ENCODE measurements at regions not wholly inside any gene's neighbourhood (a gene's known extent, or its start where the extent isn't known, plus 50 kb on each side); places are given as distances from the start of the nearest gene placed in this dataset.
"Not testable (repeated sequence)": the region's sequence is repeated elsewhere in the genome, so short reads cannot be mapped to it uniquely, and the experiment has no call there.

DNA sequence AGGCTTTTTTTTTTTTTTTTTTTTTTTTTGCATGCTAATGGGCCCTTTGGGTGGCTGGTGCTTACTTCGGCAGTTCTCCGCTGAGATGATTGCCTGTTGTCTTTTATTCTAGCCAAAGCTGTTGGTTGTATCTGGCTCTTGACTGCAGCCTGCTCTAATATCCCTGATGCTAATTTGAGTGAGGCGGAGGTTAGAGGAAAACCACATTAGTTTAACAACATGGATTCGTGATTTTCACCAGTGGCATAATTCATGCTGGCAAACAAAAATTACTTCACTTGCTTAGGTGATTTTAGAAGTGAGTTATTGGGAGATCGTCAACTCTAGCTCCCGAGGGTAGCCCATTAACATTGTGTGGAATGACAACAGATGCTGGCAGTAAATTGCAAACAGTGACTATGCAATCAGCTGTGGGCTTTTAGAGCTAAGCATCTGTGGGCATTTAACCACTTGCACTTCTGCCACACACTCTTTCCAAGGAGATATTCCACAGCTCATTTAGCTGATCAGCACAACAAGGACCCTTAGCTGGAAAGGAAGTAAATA, 97.6 kb upstream of the ZDHHC17 start:
- no peak for DNase-seq

DNA sequence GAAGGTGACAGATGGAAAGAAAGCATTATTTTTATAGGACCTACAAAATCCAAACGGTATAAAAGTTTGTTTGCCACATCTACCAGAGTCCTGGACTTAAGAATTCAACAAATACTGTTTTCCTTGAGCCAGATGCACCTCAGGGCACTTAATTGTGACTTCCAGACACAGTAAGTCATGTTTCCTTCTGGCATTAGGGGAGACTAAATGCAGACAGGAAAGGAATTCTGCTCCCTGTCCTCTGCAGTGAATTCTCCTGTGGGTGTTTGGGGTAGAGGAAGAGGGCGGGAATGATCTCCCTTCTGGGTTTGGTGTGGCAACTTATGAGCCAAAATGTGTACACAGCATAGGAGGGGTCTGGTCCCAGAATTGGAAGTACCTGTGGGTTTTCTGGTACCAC, 93.9 kb upstream of the ZDHHC17 start:
- no peak for DNase-seq

DNA sequence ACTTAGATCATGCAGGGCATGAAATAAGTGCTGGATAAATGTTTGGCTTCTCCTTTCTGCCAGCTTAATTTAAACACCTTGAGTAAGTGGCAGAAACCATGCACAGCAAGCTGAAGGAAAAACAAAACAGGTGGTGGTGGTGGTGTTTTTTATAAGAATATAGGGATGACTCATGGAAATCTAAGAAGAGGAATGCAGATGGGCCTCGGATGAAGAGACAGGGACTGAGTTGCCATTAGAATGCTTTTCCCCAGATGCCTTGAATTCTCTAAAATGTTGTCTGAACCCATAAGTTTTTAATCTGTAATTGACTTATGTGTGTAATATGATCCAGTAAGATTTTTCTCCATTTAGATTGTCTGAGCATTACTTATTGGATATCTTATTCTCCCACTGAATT, 93.1 kb upstream of the ZDHHC17 start:
- no peak for DNase-seq

DNA sequence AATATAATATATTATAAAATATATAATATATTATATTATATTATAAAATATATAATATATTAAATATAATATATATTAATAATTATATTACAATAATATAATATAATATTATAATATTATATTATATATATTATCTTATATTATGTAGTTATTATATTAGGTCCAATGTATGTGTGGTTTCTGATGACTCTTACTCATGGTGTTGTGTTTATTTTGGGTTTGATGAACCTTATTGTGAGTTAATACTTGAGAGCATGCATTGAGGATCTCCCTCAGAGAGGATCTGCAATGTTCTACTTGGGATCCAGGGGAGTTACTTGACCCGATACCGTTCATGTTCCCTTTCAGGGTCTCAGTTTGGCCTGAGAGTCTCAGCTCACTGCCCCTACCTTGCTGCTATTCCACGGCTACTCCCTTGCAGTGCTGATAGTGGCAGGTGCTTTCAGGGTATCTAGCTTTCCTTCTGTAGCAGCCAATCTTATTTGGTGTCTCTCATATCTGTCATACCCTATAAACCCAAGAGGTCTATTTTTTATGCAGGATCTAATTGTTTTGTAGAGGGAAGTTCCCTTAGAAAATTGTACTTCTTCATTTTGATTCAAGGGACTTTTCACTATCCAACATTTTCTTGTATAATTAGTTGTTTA, 89.1 kb upstream of the ZDHHC17 start:
- no peak for DNase-seq

DNA sequence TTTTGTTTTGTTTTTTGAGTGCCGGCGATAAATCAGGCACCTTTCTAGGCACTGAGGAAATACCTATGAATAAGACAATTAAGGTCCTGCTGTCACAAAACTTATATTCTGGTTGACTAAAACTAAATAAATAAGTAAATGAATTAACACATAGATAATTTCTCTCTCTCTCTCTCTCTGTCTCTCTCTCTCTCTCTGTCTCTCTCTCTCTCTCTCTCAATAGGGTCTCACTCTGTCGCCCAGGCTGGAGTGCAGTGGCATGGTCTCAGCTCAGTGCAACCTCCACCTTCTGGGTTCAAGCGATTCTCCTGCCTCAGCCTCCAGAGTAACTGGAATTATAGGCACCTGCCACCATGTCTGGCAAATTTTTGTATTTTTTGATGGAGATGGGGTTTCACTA, 87.7 kb upstream of the ZDHHC17 start:
- DNase-seq = not testable (repeated sequence)

DNA sequence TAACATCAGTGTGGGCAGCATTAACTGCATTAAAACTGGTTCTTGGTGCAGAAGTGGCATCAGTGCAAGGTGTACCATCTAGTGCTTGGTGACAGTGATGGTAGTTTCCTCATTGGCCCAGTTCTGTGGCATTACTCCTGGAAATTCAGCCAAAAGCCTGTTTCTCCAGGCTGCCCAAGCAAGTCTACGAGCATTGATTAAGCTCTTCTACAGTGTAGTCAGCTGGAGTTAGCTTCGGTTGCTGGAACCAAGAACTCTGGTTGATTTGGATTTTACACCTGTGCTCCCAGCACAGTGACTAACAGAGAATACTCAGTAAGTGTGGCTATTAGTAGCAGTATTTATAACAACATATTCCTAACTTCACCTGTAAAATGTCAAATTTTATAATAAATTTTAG, 84.9 kb upstream of the ZDHHC17 start:
- no peak for DNase-seq

DNA sequence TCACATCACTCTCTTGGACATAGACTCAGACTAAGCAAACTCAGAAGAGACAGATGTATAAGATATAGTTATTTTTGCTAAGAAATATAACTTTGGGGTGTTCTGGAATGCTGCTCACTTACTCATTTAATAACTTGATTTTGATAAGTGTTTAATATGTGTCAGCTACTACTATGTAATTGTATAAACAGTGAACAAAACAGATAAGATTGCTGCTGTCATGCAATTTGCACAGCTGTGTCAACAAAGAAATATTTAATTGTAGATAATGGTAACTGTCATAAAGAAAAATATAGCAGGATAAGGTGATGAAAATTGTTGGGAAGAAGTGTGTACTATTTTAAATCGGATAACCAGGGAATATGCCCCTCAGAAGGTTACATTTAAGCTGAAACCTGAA, 84.1 kb upstream of the ZDHHC17 start:
- DNase-seq = no peak

DNA sequence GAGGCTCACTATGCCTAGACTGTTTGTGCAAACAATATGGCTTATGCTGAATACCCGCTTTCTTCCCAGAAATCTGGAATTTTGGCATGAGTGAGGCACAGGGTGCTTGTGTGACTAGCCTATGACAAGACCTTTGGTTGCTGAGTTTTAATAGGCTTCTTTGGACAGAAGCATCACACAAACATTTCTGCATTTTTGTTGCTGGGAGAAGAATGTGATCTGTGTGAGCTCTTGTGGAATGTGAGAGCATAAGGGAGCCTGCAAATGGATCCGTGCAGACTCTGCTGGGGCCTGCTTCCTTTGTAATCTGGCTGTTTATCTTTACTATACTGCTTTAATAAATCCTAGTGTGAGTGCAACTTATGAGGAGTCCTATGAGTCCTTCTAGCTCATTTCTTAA, 83.0 kb upstream of the ZDHHC17 start:
- no peak for DNase-seq

DNA sequence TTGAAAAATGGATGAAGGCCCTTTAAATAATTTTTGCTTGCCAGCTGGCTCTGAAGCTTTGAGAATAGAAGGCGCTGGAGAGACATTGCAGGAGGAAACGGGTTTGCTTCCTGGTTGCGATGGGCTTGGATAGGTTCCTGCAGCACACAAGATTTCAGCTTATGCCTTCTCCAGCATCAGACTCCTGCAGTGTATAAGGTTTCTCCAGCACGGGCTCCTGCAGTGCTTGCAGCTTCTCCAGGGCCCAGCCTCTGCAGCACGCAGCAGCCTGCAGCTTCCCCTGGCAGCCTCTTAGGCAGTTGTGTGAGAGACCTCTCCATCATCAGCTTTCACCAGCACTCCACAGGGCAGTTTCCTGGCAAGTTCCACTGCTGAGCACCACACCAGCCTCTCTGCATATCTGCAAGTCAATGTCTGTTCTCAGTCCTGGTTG, 78.7 kb upstream of the ZDHHC17 start:
- DNase-seq = peak; percentile 86

DNA sequence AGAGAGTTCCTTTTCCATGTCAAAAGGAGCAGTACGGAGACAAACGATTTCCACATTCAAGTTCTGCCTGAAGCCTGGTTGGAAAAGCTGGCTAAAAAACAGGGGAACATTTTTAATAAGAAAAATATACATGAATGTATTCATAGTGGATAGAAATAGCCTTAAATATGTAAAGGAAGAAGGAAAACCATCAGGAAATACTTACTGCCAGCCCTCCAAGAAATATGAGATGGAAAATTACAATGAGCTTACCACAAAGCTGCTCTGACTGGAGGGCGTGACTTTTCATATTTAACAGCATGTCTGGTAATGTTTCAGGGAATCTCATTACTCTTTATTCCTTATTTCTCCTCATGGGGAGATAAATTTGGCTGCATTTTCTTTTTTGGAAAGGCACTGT, 75.9 kb upstream of the ZDHHC17 start:
- DNase-seq = peak; percentile 31

DNA sequence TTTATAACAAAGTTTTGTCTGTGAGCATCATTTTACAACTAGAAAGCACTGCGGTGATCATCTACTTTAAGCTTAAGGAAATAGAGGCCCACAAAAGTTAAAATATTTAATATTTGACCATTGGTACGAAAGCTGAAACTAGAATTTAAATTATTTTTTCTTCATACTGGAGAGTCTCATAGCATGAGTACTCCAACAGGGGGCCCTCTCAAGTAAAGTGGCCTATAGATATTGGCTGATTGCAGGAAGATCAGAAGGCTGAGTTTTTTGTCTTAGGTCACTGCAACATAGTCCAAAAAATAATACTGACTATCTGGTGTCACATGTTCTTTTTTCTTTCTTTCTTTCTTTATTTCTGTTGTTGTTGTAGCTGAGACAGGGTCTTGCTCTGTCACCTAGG, 75.3 kb upstream of the ZDHHC17 start:
- no peak for DNase-seq

DNA sequence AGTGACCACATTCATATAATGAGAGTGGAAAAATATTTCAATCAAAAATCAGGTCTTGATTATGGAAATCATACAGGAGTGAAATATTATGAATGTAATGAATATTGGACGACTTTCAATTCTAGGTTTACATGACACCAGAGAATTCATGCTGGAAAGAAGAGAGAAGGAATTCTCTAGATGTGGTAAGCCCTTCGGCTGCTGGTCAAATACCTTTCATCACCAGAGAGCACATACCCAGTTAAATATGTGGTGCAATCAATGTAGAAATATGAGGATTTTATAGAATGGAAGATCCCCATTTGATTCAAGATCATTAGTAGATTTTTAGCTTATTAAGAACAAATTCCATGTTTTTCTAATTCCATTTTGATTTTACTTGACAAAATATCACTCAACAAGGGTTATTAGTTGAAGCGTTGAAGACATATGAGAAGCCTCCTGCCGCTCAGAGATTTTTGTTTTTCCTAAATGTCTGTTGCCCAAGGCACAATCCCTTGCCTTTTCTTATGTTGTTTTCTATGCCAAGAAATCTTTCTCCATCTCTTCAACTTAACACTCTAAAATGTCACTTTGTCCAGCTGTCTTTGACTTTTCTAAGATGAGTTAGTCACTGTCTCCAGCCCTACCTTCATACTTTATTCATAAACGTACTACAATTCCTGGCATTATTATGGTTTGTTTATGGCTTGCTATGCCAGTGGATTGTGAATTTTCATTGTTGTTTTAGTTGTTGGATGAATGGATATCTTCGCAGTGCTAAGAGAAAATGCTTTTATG, 72.8 kb upstream of the ZDHHC17 start:
- DNase-seq = no peak

DNA sequence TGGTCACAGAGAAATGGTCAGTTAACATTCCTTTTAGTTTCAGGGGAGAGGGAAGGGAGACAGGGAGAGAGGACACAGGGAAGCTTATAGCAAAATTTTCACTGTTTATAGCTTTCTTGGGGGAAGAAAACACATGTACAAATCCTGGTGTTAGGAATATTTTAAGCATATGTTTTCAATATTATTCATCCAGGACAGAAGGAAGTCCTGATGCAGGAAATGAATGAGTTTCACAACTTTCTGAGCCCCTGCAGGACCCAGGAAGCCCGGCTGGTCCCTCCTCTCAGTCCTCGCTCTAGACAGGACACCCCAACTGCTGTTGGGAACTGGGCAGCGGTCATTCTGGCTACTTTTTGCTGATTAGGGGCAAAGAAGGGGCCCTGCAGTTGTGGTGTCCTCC, 71.1 kb upstream of the ZDHHC17 start:
- no peak for DNase-seq

DNA sequence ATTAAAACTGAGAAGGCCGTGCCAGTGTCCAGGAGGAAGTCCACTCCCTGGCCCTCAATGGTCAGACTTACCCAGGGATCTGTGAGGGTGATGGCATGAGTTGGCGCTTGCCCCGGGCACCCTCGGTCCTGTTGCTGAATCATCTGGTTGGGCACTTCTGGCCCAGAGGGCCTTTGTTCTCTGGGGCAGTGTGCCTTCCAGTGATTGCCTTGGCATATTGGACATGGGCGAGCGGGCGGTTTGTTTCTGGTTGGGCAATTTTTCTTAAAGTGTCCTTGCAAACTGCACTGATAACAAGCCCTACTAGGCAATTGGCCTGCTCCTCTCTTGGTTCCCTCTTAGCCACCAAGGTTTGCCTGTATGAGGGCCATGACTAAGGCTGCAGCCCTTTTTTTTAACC, 69.5 kb upstream of the ZDHHC17 start:
- DNase-seq = no peak

DNA sequence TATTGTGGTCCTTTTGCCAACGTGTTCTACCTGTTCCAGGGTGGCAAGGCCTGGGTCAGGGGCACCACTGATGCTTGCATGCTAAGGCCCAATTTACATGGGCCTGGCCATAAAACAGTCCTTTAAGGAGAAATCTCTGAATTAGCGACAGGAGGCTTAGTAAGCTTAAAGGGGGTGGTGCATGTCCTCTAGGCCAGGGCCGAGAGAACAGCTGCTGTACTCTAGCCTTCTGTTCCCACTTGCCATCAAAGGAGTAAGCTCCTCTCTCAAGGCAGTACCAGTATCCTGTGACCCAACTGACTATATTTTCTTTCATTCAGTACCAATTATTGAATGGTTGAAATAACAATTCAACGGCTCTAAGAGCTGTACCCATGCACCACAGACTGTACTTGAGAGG, 67.7 kb upstream of the ZDHHC17 start:
- no peak for DNase-seq

DNA sequence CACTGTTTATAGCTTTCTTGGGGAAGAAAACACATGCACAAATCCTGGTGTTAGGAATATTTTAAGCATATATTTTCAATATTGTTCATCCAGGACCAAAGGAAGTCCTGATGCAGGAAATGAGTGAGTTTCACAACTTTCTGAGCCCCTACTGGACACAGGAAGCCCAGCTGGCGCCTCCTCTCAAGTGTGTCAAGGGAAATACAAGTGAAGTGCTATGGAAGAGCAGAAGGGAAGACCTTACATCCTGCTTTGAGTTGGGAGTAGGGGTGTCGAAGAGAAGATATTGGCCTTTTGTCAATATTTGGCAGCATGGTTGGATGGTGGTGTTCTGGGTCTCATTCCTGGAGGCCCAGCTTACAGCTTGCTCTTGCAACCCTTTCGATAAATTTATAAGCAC, 66.1 kb upstream of the ZDHHC17 start:
- DNase-seq = no peak

DNA sequence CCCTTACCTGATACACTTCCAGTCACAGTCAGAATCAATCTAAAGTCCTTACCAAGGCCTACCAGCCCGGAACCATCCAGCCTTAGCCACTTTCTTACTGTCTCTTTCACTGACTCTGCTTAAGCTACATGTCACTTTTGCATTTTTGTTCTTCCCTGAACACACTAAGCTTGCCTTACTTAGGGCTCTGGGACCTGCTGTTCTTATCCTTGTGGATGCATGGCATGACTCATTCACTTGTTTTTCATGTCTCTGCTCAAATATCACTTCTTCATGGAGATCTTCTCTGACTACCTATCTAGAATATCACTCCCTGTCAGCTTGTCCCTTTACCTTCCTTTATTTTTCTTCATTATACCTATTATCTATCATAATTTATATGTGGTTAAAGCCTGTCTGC, 65.6 kb upstream of the ZDHHC17 start:
- no peak for DNase-seq

DNA sequence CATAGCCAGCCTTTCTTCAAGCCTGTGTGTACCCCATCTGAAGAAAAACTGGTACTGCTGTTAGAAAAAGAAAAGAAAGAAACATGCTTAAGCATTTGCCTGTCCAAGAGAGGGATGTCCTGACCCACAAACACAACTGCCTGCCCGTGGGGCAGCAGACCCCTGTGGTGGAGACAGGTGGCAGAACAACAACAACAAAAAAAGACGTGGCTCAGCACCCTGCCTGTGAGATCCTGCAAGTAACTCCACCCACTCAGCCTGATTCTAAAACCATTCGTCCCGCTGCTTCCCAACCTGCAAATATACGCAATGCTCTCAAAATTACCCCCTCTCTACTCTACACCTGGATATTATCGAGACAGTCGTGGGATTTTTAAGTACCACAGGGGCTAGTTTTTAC, 64.9 kb upstream of the ZDHHC17 start:
- no peak for DNase-seq

DNA sequence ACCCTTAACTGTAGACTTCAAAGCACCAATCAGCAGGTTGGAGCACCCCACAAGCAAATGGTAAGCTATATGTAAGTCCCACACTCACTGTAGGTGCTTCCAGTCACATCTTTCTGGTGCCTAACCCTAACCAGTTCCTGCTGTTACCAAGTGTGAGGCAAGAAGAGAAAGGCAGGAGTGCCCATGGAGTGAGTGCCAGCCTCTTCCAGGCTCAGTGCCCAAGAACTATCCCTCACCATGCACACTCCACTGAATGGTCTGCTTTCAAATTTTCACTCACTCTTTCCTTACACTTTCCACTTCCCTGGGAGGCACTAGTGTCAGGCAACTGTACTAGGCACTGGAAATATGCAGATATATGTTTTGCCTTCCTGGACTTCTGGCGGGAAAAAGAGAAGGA, 62.2 kb upstream of the ZDHHC17 start:
- DNase-seq = no peak

DNA sequence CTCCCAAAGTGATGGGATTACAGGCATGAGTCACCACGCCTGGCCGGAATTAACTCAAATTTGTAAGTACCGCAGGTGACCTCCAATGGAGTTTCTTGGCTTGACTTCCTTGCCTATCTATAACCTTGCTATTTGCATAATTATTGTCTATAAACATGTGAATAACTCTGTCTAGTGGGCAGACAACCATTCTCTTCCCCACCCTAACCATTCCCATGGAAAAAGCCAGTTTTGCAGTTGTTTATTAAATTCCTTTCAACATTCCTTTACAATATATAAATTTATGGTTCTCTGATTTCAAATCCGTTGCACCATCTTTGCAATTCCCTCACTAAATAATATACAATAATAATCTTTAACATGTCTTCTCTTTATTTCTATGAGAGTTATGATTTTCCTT, 61.0 kb upstream of the ZDHHC17 start:
- DNase-seq = no peak

DNA sequence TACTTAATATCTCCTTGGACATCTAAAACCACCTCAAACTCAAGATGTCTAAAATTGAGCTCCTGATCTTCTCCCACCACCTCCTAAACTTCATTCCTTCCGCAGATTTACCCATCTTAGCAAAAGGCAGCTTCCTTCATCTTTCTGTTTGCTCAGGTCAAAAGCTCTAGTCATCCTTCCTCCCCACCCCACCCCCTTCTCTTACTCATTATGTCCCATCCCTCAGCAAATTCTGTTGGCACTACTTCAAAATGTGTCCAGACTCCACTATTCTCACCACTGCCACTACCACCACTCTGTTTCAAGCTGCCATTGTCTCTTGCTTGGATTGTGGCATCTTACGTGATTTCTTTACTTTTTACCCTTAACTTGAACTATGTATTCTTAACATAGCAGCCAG, 59.2 kb upstream of the ZDHHC17 start:
- DNase-seq = no peak

DNA sequence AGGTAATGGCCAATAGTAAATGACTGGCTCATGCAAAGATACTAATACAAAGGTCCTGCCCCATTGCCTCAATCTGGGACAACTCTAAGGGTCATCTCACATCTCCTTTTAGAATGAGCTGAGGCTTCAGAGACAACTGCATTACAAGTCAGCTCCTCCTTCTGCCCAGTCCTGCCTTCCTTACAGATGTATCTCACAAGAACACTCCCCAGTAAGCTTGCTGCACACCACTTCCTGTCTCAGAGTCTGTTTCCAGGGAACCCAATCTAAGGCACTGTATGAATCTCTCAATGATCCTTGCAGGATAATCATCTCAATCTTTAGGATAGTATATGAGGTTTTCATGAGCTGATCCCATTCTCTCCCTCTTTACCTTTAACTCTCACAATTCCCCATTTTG, 57.8 kb upstream of the ZDHHC17 start:
- no peak for DNase-seq

DNA sequence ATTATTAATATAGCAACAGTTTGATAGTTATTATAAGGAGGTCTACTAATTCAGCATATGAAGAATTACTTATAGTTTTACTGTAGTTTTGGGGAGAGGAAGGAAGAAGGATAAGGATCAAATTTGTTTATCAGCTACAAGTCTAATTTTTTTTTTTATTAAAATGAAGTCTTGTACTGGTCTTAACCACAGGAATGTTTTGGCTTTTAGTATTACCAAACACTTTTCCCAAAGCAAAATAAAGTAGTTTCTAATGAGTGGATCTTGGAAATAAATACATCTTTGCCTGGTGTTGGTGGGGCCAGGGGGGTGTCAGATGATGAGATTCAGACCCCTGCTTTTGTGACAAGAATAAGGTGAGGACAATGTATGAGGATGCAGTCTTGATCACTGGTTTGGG, 57.2 kb upstream of the ZDHHC17 start:
- DNase-seq = no peak

DNA sequence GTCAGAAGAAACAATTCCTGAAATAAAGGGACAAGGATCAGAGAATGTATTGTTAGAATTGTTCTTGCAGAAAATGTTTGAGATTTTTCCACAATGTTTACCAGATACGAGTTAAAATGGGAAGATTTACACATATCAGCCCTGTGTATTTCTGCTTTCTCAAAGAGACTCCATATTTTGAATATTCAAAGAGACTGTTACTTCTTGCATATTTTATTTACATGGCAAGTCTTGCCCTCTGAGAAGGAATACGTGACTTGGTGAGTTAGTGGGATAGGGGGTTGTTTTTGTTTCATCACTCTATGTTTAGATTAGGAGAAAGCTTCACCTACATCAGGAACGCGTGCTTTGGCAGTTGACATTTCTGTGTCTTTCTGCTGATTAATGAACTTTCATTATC, 56.1 kb upstream of the ZDHHC17 start:
- no peak for DNase-seq

DNA sequence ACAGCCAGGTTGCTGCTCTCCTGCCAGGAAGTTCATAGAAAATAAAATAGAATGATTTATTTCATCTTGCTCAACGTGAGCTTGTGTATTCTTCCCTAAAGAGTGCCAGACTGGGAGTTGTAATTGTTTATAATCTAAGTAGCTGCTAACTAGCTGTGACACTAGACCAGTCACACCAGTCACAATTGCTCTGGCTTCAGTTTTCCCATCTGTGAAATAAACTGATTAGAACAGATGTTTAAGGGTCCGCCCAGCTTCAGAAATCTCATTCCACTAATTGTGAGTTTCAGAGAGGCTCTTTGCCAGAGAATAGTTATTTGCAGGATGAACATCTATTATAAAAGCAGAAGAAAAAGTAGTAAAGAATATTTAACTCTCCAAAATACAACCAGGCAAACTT, 55.6 kb upstream of the ZDHHC17 start:
- no peak for DNase-seq

All from NCI-H510A treated with DMSO at 0.1 percent for 48 hours (cell line).